ENCODE measurements at regions not wholly inside any gene's neighbourhood (a gene's known extent, or its start where the extent isn't known, plus 50 kb on each side); places are given as distances from the start of the nearest gene placed in this dataset.

- in situ Hi-C loops (cut with MboI; ENCODE audit: low pct_unique_long_range_greater_than_20kb, low sequenced_read_pairs, unreplicated experiment), result no loop called here
- TF ChIP-seq, protein P1, sequence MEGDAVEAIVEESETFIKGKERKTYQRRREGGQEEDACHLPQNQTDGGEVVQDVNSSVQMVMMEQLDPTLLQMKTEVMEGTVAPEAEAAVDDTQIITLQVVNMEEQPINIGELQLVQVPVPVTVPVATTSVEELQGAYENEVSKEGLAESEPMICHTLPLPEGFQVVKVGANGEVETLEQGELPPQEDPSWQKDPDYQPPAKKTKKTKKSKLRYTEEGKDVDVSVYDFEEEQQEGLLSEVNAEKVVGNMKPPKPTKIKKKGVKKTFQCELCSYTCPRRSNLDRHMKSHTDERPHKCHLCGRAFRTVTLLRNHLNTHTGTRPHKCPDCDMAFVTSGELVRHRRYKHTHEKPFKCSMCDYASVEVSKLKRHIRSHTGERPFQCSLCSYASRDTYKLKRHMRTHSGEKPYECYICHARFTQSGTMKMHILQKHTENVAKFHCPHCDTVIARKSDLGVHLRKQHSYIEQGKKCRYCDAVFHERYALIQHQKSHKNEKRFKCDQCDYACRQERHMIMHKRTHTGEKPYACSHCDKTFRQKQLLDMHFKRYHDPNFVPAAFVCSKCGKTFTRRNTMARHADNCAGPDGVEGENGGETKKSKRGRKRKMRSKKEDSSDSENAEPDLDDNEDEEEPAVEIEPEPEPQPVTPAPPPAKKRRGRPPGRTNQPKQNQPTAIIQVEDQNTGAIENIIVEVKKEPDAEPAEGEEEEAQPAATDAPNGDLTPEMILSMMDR (IDR thresholded peaks at IDR 0.05; ENCODE audit: extremely low read depth, insufficient read depth, missing control alignments), result no peak
- no peak for DNase-seq (ENCODE audit: low spot score)
These were observed 1135.3 kb upstream of the ZEB2 start for GRCh38 chr2:145655165-145655765.

DNA sequence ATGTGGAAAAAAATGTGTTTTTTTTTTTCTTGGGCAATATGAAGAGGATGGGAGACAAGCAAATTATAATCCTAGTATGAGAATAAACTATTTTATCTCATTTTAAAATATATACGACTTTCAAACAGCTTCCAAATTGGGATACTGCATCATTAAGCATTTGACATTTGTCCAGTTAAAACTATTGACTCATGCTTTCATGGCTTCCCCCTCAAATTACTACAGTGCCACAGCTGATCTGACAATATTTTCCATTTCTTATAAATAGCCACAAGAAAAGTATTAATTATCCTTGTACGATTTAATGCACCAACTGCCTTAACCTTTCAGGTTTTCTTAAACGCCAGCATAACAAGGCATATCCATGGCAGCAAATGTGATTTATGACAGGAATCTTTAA is 1134.8 kb upstream of the ZEB2 start:
- DNase-seq (ENCODE audit: low spot score), result no peak
- TF ChIP-seq, protein P1 (IDR thresholded peaks at IDR 0.05; ENCODE audit: extremely low read depth, insufficient read depth, missing control alignments), result no peak
- in situ Hi-C loops (cut with MboI; ENCODE audit: low pct_unique_long_range_greater_than_20kb, low sequenced_read_pairs, unreplicated experiment), result no loop called here

- DNase-seq (ENCODE audit: low spot score), result no peak
- TF ChIP-seq, protein P1 (IDR thresholded peaks at IDR 0.05; ENCODE audit: extremely low read depth, insufficient read depth, missing control alignments), result no peak
- in situ Hi-C loops (cut with MboI; ENCODE audit: low pct_unique_long_range_greater_than_20kb, low sequenced_read_pairs, unreplicated experiment), result no loop called here
These were observed 1134.2 kb upstream of the ZEB2 start for GRCh38 chr2:145654156-145654555.

DNA sequence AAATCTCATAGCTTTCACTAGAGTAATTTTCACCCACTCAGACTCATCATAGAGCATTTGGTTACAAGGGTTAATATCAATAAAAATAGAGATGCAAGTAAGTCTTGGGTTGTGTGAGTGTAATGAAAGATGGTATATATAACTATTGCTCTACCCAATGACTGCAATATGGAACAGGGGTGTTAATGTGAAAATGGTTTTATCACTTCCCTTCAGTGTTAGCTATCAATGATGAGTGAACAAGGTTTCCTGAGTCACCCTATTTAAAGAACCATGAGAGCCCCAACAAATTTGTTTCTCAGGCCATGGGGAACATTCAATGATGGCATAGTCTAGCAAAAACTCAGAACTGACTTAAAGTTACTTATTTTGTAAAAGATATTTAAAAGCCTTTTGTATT is 1133.6 kb upstream of the ZEB2 start:
- TF ChIP-seq, protein P1 (IDR thresholded peaks at IDR 0.05; ENCODE audit: extremely low read depth, insufficient read depth, missing control alignments), result no peak
- in situ Hi-C loops (cut with MboI; ENCODE audit: low pct_unique_long_range_greater_than_20kb, low sequenced_read_pairs, unreplicated experiment), result no loop called here
- no peak for DNase-seq (ENCODE audit: low spot score)

DNA sequence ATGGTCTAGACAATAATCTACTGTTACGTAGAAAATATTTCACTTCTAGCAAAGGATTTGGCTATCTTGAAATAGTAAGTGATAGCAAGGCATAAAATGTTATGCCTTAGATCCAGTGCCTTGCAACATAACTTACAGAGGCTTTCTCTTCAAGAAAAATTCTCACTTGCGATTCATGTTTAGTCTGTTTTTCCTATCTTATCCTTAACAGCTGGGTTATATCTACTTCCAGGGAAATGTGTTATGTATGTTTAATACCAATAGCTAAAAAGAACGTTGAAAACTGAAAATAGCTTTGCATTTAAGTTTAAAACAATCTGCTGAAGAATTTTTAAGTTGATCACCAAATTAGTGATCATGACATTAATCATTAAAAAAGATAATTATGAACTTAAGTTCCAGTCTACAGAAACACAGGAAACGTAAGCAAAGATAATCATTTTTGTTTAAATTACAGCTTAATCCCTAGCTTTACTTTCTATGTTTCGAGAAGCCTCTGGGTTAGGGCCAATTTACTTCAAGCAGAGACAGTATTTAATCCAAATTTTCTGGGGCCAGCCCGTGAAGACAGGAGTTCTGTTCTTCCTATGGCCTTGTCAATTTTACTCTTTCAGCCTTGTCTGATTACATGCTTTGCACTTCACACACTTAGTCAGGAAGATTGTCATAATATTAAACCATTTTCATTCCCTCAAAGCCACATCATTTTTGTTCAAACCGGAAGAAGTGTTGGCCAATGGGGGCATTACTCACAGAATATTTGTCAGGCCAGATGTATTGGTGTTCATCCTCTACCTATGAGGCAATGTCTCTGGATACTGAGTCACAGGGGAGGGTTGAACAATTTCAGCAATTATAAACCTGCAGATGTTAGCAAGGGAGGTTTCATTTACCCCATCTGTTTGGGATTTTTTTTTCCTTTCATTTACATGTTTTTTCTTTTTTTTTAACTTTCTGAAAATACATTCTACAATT is 1132.9 kb upstream of the ZEB2 start:
- TF ChIP-seq, protein P1 (IDR thresholded peaks at IDR 0.05; ENCODE audit: extremely low read depth, insufficient read depth, missing control alignments), result no peak
- no peak for DNase-seq (ENCODE audit: low spot score)
- in situ Hi-C loops (cut with MboI; ENCODE audit: low pct_unique_long_range_greater_than_20kb, low sequenced_read_pairs, unreplicated experiment), result no loop called here

- no peak for DNase-seq (ENCODE audit: low spot score)
- TF ChIP-seq, protein P1 (IDR thresholded peaks at IDR 0.05; ENCODE audit: extremely low read depth, insufficient read depth, missing control alignments), result no peak
- in situ Hi-C loops (cut with MboI; ENCODE audit: low pct_unique_long_range_greater_than_20kb, low sequenced_read_pairs, unreplicated experiment), result no loop called here
These were observed 1132.1 kb upstream of the ZEB2 start for GRCh38 chr2:145652036-145652435.

All from GM13977 (cell line).